ENCODE measurements at regions not wholly inside any gene's neighbourhood (a gene's known extent, or its start where the extent isn't known, plus 50 kb on each side); places are given as distances from the start of the nearest gene placed in this dataset.
"Not testable (repeated sequence)": the region's sequence is repeated elsewhere in the genome, so short reads cannot be mapped to it uniquely, and the experiment has no call there.

GRCh38 chr9:101951598-101951997 lies 213.2 kb upstream of the GRIN3A start:
- DNase-seq, result no peak

- DNase-seq, result no peak
These were observed 193.3 kb upstream of the GRIN3A start for GRCh38 chr9:101931756-101932155.

DNA sequence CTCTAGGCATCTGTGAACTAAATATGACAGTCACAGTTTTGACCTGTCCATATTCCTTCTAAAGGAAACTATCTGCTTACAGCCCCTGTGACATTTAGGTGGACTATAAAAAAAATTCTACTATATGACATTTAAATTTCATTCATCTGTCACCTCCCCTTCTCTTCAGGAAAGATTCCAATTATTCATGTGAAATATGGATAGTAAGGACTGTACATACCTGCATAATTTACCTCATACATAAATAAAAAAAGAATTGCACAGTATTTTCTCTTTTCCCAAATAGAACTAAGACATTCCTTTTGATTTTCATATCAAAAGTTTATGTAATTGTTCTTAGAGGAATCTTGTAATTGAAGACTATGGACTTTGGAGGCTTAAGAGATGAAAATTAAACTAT lies 192.3 kb upstream of the GRIN3A start:
- no peak for DNase-seq

GRCh38 chr9:101925498-101925897 lies 187.1 kb upstream of the GRIN3A start:
- no peak for DNase-seq

GRCh38 chr9:101923451-101923850 lies 185.0 kb upstream of the GRIN3A start:
- DNase-seq, result no peak

- DNase-seq, result not testable (repeated sequence)
These were observed 178.5 kb upstream of the GRIN3A start for GRCh38 chr9:101916948-101917347.

GRCh38 chr9:101915482-101915881 lies 177.0 kb upstream of the GRIN3A start:
- DNase-seq, result no peak

DNA sequence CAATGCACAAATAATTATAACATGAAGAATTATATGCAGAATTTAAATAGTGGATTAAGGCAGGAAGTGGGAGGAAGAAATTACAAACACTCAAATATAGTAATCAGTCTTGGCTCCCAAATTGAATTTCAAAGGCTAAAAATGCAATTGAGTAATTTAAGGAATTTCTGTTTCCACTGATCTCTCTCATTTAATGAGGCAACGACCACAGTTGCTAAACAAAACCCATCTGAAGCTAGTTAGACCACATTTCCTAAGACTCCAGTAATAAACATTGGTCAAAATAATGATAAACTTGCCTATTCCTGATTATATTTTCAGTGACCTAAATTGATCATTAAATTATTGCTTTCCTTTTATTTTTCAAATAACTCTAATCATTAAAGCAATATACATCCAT lies 174.3 kb upstream of the GRIN3A start:
- DNase-seq, result no peak

GRCh38 chr9:101907466-101907865 lies 169.0 kb upstream of the GRIN3A start:
- no peak for DNase-seq

DNA sequence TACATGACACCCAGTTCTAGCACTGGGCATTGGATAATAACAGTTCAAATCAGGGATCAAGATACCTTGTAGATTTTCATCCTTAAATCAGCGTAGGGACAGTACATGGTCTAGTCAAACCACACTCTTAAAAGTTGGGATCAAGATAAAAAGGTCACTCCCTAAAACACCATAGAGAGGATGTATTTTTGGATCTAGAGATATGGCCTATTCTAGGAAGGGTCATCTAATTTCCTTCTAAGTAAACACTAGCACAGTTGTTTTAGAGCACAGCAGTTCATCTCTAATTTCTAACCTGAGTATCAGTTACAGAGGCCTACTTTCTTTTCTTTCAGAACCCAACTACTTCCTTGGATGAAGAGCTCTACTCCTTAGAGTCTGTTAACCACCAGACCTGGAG lies 166.4 kb upstream of the GRIN3A start:
- no peak for DNase-seq

GRCh38 chr9:101902051-101902450 lies 163.6 kb upstream of the GRIN3A start:
- no peak for DNase-seq

DNA sequence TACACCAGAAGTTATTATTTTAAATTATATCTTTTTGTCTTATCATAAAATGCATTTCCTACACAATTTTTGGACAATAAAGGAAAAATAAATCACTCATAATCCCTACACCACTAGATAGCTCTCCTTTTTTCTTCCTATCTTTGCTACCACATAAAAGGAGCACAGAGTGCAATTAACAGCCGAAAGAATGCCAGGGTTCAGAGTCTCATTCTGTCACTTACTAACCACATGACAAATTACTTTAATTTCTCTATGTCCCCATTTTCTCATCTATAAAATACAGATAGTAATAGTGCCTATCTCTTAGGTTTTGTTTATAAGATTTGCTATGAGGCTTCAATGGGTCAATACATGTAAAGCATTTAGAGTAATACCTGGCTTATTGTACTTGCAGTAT lies 158.7 kb upstream of the GRIN3A start:
- no peak for DNase-seq

DNA sequence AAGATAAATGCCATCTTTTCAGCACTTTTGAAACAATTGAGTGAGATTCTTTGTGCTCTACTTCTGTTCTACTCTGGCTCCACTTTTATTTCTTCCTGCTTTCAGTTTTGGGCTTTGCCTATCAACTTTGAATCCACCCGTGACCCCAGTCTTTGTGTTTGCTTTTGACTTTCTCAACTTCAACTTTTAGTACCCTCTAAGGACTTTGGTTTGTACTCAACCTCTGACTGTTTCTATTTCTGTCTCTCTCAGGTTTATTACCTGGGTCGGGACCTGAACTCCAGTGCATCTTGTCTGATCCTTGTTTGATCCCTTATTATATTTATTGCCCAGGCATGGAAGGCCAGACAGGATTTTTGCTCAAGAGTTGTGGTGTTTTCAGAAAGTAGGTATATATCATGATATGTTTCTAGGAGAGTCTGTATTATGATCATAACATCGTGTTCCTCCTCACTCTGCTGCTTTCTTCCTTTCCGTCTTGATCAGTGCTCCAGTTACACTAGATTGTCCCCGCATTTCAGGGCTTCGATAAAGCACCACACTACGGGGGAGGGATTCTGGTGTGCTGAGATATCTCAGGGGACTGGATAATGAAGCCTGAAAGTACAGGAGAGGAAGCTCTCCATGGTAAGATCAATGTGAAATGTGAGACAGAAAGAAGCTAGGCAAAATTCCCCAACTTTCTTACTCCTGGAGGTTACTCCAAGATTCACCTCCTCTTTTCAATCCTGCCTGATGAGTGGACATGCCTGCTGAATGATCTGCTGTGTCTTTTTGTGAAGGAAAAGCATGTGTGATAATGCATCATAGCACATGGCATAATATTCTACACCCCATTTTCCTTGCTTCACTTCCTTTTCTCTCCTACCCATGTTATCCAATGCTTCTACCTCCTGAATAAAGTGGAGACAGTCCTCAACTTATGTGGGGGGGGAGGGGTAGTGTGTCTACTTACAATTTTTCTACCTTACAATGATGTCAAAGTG lies 155.5 kb upstream of the GRIN3A start:
- no peak for DNase-seq

GRCh38 chr9:101881508-101881907 lies 143.1 kb upstream of the GRIN3A start:
- DNase-seq, result no peak

DNA sequence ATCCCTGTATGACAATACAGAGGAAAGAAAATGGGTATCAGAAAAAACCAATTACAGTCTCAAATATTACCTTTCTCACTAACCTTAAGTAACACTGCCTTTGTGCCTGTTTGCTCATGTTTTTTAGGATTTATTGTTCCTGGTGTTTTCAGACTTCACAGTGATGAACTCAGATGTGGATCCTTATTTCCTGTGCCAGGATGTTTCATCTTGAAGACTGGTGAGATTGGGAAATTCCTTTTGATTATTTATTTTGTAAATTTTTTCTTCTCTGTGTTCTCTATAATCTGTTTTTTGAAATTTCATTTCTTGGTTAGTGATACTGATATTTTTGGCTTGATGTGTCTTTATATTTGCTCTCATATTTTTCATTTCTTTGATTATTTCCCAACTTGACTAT lies 142.4 kb upstream of the GRIN3A start:
- no peak for DNase-seq

- DNase-seq, result no peak
These were observed 140.3 kb upstream of the GRIN3A start for GRCh38 chr9:101878734-101879133.

DNA sequence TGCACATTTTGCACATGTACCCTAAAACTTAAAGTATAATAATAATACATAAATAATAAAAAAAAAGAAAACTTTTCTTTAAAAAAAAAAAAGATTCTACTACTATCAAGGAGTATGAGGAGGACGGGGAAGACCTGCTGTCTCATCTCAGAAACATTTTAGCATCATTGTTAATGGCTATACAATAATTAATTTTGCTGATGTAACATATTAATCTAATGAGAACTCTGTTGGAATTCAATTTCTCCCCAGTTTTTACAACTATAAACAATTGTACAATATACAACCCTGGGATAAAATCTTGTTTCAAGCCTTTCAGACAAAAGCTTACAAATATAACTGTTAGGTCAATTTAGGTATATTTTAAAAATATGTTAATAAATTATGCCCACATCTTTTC lies 139.0 kb upstream of the GRIN3A start:
- DNase-seq, result no peak

- no peak for DNase-seq
These were observed 123.0 kb upstream of the GRIN3A start for GRCh38 chr9:101861472-101861871.

GRCh38 chr9:101860920-101861319 lies 122.5 kb upstream of the GRIN3A start:
- DNase-seq, result no peak

DNA sequence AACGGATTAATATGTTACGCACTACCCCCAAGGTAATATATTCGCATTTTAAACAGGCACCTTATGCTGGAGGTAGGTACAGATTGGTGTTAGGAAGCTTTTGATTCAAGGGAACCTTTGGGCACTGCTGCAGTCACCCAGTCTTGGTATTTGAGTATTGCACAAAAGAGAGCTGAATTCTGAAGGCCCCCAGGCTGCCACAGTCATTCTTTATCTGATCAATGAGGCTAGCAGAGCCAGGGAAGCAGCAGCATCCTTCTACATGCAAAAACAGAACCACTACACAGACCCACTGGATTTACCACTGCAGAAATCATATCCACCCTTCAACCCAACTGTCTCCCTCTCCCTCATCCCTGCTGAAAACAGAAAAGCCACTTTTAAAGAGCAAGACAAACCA lies 121.2 kb upstream of the GRIN3A start:
- no peak for DNase-seq

DNA sequence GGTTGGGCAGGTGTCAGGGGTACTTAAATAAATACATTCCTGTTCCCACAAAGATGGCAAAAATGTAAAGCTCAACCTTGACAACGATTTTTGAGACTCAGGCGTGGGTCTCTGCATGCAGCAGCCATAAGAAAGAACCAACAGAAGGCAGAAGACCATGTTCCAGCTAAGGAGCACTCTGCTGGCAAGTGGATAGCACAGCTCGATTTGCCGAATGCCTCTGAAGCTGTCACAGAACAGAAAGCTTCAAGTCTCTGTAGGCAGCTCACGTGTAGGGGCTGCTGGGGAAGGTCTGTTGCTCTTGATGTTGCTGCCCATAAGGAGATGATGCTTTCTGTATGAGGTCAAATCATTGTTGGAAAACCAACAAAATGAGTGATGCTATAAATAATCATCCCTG lies 119.6 kb upstream of the GRIN3A start:
- no peak for DNase-seq

DNA sequence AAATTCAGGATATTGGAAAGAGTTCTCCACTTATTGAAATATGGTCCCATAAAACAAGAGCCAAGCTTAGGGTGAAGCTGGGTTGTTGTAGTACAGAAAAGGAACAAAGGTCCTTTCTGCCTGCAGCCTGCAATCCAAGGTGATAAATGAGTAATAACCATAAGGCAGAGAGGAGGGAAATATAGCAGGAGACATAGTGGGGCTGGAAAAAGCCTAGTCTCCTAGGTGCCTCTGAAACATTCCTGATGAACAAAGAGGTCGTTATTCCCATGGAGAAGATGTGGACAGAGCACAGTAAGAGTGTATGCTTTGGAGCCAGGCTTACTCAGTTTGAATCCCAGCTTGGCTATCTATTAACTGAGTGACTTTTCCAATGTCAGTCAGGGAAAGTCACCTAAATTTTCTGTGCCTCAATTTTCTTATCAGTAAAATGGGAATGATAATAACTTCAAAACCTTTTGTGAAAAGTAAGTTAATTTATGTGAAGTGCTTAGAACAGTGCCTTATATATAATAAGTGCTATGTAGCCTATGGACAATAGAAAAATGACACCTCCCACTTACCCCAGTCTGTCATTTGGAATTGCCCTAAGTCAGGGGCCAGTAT lies 110.8 kb upstream of the GRIN3A start:
- no peak for DNase-seq

GRCh38 chr9:101848485-101848919 lies 110.1 kb upstream of the GRIN3A start:
- peak; percentile 22 for DNase-seq

- DNase-seq, result no peak
These were observed 107.7 kb upstream of the GRIN3A start for GRCh38 chr9:101846161-101846560.

All from NCI-H82 (cell line).